ENCODE measurements at regions not wholly inside any gene's neighbourhood (a gene's known extent, or its start where the extent isn't known, plus 50 kb on each side); places are given as distances from the start of the nearest gene placed in this dataset.
"Not testable (repeated sequence)": the region's sequence is repeated elsewhere in the genome, so short reads cannot be mapped to it uniquely, and the experiment has no call there.

DNA sequence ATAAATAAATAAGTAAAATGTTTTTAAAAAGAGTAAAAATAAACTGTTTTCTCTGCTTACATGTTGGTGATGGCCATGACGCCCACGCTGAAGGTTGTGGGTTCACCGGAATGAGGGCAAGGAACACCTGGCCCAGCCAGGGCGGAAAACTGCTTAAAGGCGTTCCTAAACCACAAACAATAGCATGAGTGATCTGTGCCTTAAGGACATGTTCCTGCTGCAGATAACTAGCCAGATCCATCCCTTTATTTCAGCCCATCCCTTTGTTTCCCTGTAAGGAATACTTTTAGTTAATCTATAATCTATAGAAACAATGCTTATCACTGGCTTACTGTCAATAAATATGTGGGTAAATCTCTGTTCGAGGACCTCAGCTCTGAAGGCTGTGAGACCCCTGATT, 63.3 kb upstream of the CEP78 start:
- H3K4me1 ChIP-seq; H3K27me3 ChIP-seq; H3K9me3 ChIP-seq; H3K4me3 ChIP-seq; H3K36me3 ChIP-seq; DNase-seq; H3K27ac ChIP-seq; intact Hi-C loops (cut with DNase I): not testable (repeated sequence)
- WGBS, 2 donors, result 81 to 85% methylated on average over 6 of the region's 6 CpGs

DNA sequence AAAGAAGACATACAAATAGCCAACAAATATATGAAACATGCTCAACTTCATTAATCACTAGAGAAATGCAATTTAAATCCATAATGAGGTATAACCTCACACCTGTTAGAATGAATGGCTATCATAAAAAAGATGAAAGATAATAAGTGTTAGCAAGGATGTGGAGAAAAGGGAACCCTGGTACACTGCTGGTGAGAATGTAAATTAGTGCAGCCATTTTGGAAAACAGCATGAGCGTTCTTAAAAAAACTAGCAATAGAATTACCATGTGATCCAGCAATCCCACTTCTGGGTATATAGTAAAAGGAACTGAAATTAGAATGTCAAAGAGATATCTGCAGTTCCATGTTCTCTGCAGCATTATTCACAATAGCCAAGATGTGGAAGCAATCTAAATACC, 64.2 kb upstream of the CEP78 start:
- WGBS, 2 donors, result 93 to 100% methylated on average over 1 of the region's 1 CpG
- H3K27ac ChIP-seq, result no peak overlapping the region
- no peaks in the 10 kb centered on the region for H3K4me1 ChIP-seq
- TF ChIP-seq, protein P1, sequence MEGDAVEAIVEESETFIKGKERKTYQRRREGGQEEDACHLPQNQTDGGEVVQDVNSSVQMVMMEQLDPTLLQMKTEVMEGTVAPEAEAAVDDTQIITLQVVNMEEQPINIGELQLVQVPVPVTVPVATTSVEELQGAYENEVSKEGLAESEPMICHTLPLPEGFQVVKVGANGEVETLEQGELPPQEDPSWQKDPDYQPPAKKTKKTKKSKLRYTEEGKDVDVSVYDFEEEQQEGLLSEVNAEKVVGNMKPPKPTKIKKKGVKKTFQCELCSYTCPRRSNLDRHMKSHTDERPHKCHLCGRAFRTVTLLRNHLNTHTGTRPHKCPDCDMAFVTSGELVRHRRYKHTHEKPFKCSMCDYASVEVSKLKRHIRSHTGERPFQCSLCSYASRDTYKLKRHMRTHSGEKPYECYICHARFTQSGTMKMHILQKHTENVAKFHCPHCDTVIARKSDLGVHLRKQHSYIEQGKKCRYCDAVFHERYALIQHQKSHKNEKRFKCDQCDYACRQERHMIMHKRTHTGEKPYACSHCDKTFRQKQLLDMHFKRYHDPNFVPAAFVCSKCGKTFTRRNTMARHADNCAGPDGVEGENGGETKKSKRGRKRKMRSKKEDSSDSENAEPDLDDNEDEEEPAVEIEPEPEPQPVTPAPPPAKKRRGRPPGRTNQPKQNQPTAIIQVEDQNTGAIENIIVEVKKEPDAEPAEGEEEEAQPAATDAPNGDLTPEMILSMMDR (IDR thresholded peaks at IDR 0.05), result no peak
- no peak for TF ChIP-seq POLR2A (IDR thresholded peaks at IDR 0.05)
- H3K27me3 ChIP-seq, result no peaks in the 10 kb centered on the region
- H3K36me3 ChIP-seq, result no peaks in the 10 kb centered on the region
- DNase-seq, result no peak
- no peak overlapping the region for H3K4me3 ChIP-seq
- peaks cover 0 to 6% (median 0%) of the 10 kb centered on the region in 3 donors for H3K9me3 ChIP-seq
- intact Hi-C loops (cut with DNase I), result no loop called here

DNA sequence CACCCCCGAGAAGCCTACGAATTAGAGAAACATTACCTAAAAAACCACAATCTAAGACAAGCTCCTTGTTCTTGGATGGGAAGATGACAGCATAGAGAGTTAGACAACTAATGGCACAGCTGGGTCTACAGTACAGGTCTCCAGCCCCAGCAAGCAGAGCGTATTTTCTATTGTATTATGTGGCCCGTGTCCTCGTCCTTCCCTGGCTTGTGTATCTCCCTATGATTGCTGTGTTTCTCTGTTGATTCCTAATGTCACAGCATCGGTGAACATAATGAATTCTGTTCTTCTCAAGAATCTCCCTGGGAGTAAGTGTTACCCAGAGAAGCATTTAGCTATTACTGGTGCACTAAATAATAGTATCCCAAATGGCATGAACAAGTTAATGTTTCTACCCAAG, 66.8 kb upstream of the CEP78 start:
- Histone ChIP-seq H3K27ac (no peak overlapping the region), H3K27me3 (no peaks in the 10 kb centered on the region), H3K9me3 (peaks cover 0 to 6% (median 0%) of the 10 kb centered on the region in 3 donors), H3K4me3 (no peak overlapping the region), H3K36me3 (no peaks in the 10 kb centered on the region), H3K4me1 (no peaks in the 10 kb centered on the region)
- no peak for DNase-seq
- intact Hi-C loops (cut with DNase I), result no loop called here
- 77 to 89% methylated on average over 6 of the region's 6 CpGs for WGBS, 2 donors
- no peak for TF ChIP-seq POLR2A (IDR thresholded peaks at IDR 0.05)
- TF ChIP-seq, protein P1 (IDR thresholded peaks at IDR 0.05), result no peak

DNA sequence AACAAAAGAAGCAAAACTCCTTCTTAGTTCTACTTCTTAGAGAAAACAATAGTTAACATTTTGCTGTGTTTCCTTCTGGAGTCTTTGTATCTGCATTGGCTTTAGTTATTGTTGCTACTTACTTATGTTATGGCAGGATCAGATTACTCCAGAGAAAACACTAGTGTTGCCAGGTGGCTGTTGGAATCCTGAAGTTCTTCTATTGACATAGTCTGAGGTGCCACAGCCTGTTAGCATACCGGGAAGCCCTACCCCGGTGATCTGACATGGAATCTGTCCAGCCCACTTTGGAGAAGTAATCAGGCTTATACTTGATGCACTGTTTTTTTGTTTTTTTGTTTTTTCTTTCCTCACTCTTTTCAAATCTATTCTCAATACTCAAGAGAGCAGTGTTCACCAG, 68.5 kb upstream of the CEP78 start:
- Histone ChIP-seq H3K9me3 (no peaks in the 10 kb centered on the region), H3K27ac (no peak overlapping the region), H3K27me3 (no peaks in the 10 kb centered on the region), H3K36me3 (no peaks in the 10 kb centered on the region), H3K4me1 (no peaks in the 10 kb centered on the region), H3K4me3 (no peak overlapping the region)
- TF ChIP-seq, protein P1 (IDR thresholded peaks at IDR 0.05), result no peak
- TF ChIP-seq POLR2A (IDR thresholded peaks at IDR 0.05), result no peak
- intact Hi-C loops (cut with DNase I), result no loop called here
- no peak for DNase-seq
- WGBS, 2 donors, result 18 to 31% methylated on average over 2 of the region's 2 CpGs

DNA sequence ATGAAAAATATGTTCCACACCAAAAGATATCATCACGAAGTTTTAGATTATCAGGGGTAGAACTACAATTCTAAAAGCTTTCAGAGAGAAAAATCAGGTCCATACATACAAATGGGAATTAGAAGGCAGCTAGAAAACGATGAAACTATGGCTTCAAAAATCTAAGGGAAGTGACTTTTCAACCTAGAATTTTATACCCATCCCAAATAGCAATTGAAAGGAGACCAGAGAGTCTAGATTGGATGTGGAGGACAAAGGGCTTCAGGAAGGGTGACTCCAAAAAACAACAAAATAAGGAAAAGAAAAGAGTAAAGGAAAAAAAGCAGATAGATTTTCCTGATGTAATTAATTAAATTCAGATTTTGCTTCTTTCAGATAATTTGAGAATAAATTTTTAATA, 72.0 kb upstream of the CEP78 start:
- Histone ChIP-seq H3K4me3 (no peak overlapping the region), H3K27me3 (no peaks in the 10 kb centered on the region), H3K4me1 (no peaks in the 10 kb centered on the region), H3K9me3 (no peaks in the 10 kb centered on the region), H3K27ac (no peak overlapping the region), H3K36me3 (no peaks in the 10 kb centered on the region)
- no peak for DNase-seq
- TF ChIP-seq, protein P1 (IDR thresholded peaks at IDR 0.05), result no peak
- no peak for TF ChIP-seq POLR2A (IDR thresholded peaks at IDR 0.05)
- 70 to 86% methylated on average over 2 of the region's 2 CpGs for WGBS, 2 donors
- intact Hi-C loops (cut with DNase I), result no loop called here

DNA sequence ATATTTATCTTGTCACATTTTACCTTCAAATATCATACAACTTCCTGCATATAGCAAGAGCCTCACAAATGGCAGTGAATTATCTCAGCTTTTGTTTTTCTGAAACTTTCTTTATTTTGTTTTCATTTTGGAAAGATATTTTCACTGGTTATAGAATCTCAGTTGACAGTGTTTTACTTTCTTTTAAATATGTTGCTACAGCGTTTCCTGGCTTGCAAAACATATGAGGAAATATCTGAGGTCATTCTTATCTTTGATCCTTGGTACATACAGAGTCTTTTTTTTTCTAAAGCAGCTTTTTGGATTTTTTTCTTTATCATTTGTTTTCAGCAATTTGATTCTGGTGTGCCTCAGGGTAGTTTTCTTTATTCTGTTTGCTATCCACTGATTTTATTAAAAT, 77.6 kb upstream of the CEP78 start:
- TF ChIP-seq, protein P1 (IDR thresholded peaks at IDR 0.05), result no peak
- no peak for TF ChIP-seq POLR2A (IDR thresholded peaks at IDR 0.05)
- intact Hi-C loops (cut with DNase I), result no loop called here

More for the DNA sequence above, 77.6 kb upstream of the CEP78 start:
- Histone ChIP-seq H3K27me3 (no peaks in the 10 kb centered on the region), H3K36me3 (no peaks in the 10 kb centered on the region), H3K4me1 (no peaks in the 10 kb centered on the region), H3K9me3 (no peaks in the 10 kb centered on the region), H3K27ac (no peak overlapping the region), H3K4me3 (no peak overlapping the region)
- 21 to 27% methylated on average over 1 of the region's 1 CpG for WGBS, 2 donors
- no peak for DNase-seq
